ENCODE measurements at regions not wholly inside any gene's neighbourhood (a gene's known extent, or its start where the extent isn't known, plus 50 kb on each side); places are given as distances from the start of the nearest gene placed in this dataset.

GRCh38 chr13:58051807-58052375, 420.3 kb downstream of the PCDH17 start:
- H3K4me3 ChIP-seq, result no peak overlapping the region
- no peaks in the 10 kb centered on the region for H3K36me3 ChIP-seq (replicated peaks in 1 of 2; ENCODE audit: insufficient read depth in 1 of 2, low read depth in 2 of 2)
- no peaks in the 10 kb centered on the region for H3K4me1 ChIP-seq
- ATAC-seq (no peak), DNase-seq (no peak)
- WGBS, 2 donors, result 59 to 62% methylated on average over 5 of the region's 5 CpGs
- no peak for TF ChIP-seq CTCF (IDR thresholded peaks at IDR 0.05)
- no peak for TF ChIP-seq POLR2A (IDR thresholded peaks at IDR 0.05)
- H3K27me3 ChIP-seq, result no peaks in the 10 kb centered on the region
- no peak overlapping the region for H3K27ac ChIP-seq
- no peaks in the 10 kb centered on the region for H3K9me3 ChIP-seq
- intact Hi-C loops (cut with DNase I), result no loop called here

- Histone ChIP-seq H3K4me3 (no peak overlapping the region), H3K36me3 (replicated peaks in 1 of 2; ENCODE audit: insufficient read depth in 1 of 2, low read depth in 2 of 2) (no peaks in the 10 kb centered on the region), H3K27me3 (no peaks in the 10 kb centered on the region), H3K9me3 (no peaks in the 10 kb centered on the region), H3K27ac (no peak overlapping the region), H3K4me1 (no peaks in the 10 kb centered on the region)
- ATAC-seq (no peak), DNase-seq (no peak)
- intact Hi-C loops (cut with DNase I), result no loop called here
- TF ChIP-seq CTCF (IDR thresholded peaks at IDR 0.05) (no peak), POLR2A (IDR thresholded peaks at IDR 0.05) (no peak)
- 64 to 65% methylated on average over 4 of the region's 4 CpGs for WGBS, 2 donors
Observed at GRCh38 chr13:58056426-58056825, 424.9 kb downstream of the PCDH17 start.

GRCh38 chr13:58059624-58060023, 428.1 kb downstream of the PCDH17 start:
- Histone ChIP-seq H3K27ac (no peak overlapping the region), H3K4me3 (no peak overlapping the region), H3K27me3 (no peaks in the 10 kb centered on the region), H3K36me3 (replicated peaks in 1 of 2; ENCODE audit: insufficient read depth in 1 of 2, low read depth in 2 of 2) (no peaks in the 10 kb centered on the region), H3K9me3 (no peaks in the 10 kb centered on the region), H3K4me1 (no peaks in the 10 kb centered on the region)
- DNase-seq, result no peak
- 39 to 49% methylated on average over 1 of the region's 1 CpG for WGBS, 2 donors
- ATAC-seq, result no peak
- no peak for TF ChIP-seq CTCF (IDR thresholded peaks at IDR 0.05)
- no peak for TF ChIP-seq POLR2A (IDR thresholded peaks at IDR 0.05)
- intact Hi-C loops (cut with DNase I), result no loop called here

DNA sequence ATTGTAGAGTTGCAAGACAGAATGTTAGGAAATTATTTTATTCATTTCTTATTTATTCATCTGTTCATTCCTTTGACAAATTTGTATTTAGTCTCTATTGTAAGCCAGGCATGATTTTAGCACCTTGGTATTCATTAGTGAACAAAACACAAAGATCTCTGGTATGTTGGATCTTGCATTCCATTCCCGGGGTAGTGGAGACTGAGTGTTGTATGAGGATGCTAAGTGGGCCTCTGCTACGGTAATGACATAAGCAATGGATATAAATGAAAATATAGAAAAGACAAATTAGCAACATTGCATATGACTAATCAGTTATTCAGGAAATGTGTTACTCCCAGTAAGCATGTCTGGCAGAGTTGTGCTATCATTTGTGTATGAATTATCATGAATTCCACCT, 449.3 kb downstream of the PCDH17 start:
- WGBS, 2 donors, result 53 to 62% methylated on average over 2 of the region's 2 CpGs
- H3K4me1 ChIP-seq, result no peaks in the 10 kb centered on the region
- no peaks in the 10 kb centered on the region for H3K9me3 ChIP-seq
- TF ChIP-seq POLR2A (IDR thresholded peaks at IDR 0.05) (no peak), CTCF (IDR thresholded peaks at IDR 0.05) (no peak)
- no peaks in the 10 kb centered on the region for H3K27me3 ChIP-seq
- H3K36me3 ChIP-seq (replicated peaks in 1 of 2; ENCODE audit: insufficient read depth in 1 of 2, low read depth in 2 of 2), result no peaks in the 10 kb centered on the region
- DNase-seq (no peak), ATAC-seq (no peak)
- no peak overlapping the region for H3K27ac ChIP-seq
- intact Hi-C loops (cut with DNase I), result no loop called here
- H3K4me3 ChIP-seq, result no peak overlapping the region

DNA sequence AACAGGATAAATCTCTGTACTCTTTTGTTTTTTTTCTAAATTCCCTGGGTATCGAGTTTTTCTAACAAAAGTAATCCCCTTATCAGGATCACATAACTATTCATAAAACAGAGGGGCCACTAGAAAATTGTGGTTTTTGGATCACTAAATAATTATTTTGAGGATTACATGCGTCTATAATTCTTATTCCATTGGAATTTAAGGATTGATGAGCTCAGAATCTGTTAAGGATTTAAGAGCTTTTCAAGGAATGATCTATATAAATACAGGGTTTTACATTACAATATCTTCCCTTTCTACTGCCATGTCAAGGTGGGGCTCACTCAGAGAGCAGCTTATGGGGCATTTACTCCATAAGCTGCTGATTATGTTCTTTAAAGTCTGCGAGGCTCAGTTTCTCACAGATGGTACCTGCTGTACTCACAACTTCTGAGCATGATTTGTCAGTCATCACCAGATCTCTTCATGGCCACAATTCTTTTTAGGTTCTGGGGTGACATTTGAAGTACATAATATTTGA, 449.8 kb downstream of the PCDH17 start:
- TF ChIP-seq CTCF (IDR thresholded peaks at IDR 0.05) (no peak), POLR2A (IDR thresholded peaks at IDR 0.05) (no peak)
- DNase-seq, result no peak
- Histone ChIP-seq H3K4me3 (no peak overlapping the region), H3K4me1 (no peaks in the 10 kb centered on the region), H3K36me3 (replicated peaks in 1 of 2; ENCODE audit: insufficient read depth in 1 of 2, low read depth in 2 of 2) (no peaks in the 10 kb centered on the region), H3K27ac (no peak overlapping the region), H3K9me3 (no peaks in the 10 kb centered on the region), H3K27me3 (no peaks in the 10 kb centered on the region)
- WGBS, 2 donors, result 66 to 68% methylated on average over 3 of the region's 3 CpGs
- intact Hi-C loops (cut with DNase I), result no loop called here
- ATAC-seq, result no peak
